GM12872 (cell line): ENCODE measurements at regions not wholly inside any gene's neighbourhood (a gene's known extent, or its start where the extent isn't known, plus 50 kb on each side); places are given as distances from the start of the nearest gene placed in this dataset.

Source experiments
- CTCF ChIP-seq: IDR thresholded peaks from 3 replicates; pipeline ENCODE4 v1.5.1; 2011; ENCODE audit warnings: low read depth, mild to moderate bottlenecking, low read length, moderate library complexity; ENCODE audit not compliant: insufficient read depth

- no peak for TF ChIP-seq CTCF
Measured at GRCh38 chr18:77187189-77187588, 54.6 kb upstream of the MBP start.

- no peak for TF ChIP-seq CTCF
Measured at GRCh38 chr18:77191071-77191751, 58.4 kb upstream of the GALR1 start.

- peak; percentile 40 for TF ChIP-seq CTCF
Measured at GRCh38 chr18:77197073-77197472, 52.6 kb upstream of the GALR1 start.

GRCh38 chr18:77198663-77199062 lies 51.0 kb upstream of the GALR1 start:
- TF ChIP-seq CTCF: no peak

- no peak for TF ChIP-seq CTCF
Measured at GRCh38 chr18:77199707-77200106, 49.9 kb upstream of the GALR1 start.
